CD4-positive, alpha-beta memory T cell (primary cell): ENCODE measurements at regions not wholly inside any gene's neighbourhood (a gene's known extent, or its start where the extent isn't known, plus 50 kb on each side); places are given as distances from the start of the nearest gene placed in this dataset.

Experiments
- CTCF ChIA-PET: fragments of 350-600 bp; sonication (Branson Sonifier 250); formaldehyde crosslinking; loops from one replicate; lab custom pipeline; 2021; ENCODE audit warnings: inconsistent platforms; ENCODE audit not compliant: partially characterized antibody; lab: Charles Lee
- POLR2A ChIA-PET: fragments of 350-600 bp; sonication (Branson Sonifier 250); formaldehyde crosslinking; loops from one replicate; lab custom pipeline; 2021; ENCODE audit not compliant: partially characterized antibody; lab: Charles Lee
- DNase-seq, 5 donors: peaks; one replicate each; pipeline versions ENCODE4 v3.0.0 to v3.0.0-alpha.2; 2020 to 2022; ENCODE audit warnings: mixed read lengths in 1 of 5
- H3K27ac ChIP-seq: one replicate; pipeline ENCODE4 v1.7.0; 2013; ENCODE audit warnings: low read depth, low read length
- H3K27me3 ChIP-seq: 2 replicates; pipeline ENCODE4 v1.7.0; 2013; ENCODE audit warnings: mild to moderate bottlenecking, low read length, moderate library complexity; ENCODE audit not compliant: insufficient read depth
- H3K36me3 ChIP-seq: 2 replicates; pipeline ENCODE4 v1.7.0; 2013; ENCODE audit warnings: mild to moderate bottlenecking, low read length, moderate library complexity; ENCODE audit not compliant: insufficient read depth
- H3K4me1 ChIP-seq: 2 replicates; pipeline ENCODE4 v1.7.0; 2013; ENCODE audit warnings: mild to moderate bottlenecking, low read length, moderate library complexity; ENCODE audit not compliant: insufficient read depth
- H3K4me3 ChIP-seq, 2 donors: one replicate each; pipeline ENCODE4 v1.7.0; 2013; ENCODE audit warnings: low read length in 2 of 2, mild to moderate bottlenecking in 1 of 2
- H3K9me3 ChIP-seq, 2 donors: one replicate each; pipeline ENCODE4 v1.7.0; 2013; ENCODE audit warnings: low read length in 2 of 2, control low read depth in 1 of 2; ENCODE audit not compliant: control insufficient read depth in 1 of 2
- H3K27ac Mint-ChIP-seq, 7 donors: one replicate each; pipeline ENCODE4 v1.8.0; 2020 to 2021; ENCODE audit warnings: mixed read lengths in 7 of 7, mild to moderate bottlenecking in 6 of 7, inconsistent platforms in 3 of 7, moderate library complexity in 3 of 7
- H3K27me3 Mint-ChIP-seq, 2 donors: one replicate each; pipeline ENCODE4 v1.8.0; 2020 to 2021; ENCODE audit warnings: mixed read lengths in 2 of 2
- H3K36me3 Mint-ChIP-seq, 2 donors: one replicate each; pipeline ENCODE4 v1.8.0; 2020 to 2021; ENCODE audit warnings: mixed read lengths in 2 of 2, inconsistent platforms in 1 of 2, mild to moderate bottlenecking in 1 of 2
- H3K4me1 Mint-ChIP-seq, 4 donors: one replicate each; pipeline ENCODE4 v1.8.0; 2020 to 2021; ENCODE audit warnings: mixed read lengths in 4 of 4, mild to moderate bottlenecking in 1 of 4
- H3K4me3 Mint-ChIP-seq, 8 donors: one replicate each; pipeline ENCODE4 v1.8.0; 2020 to 2021; ENCODE audit warnings: mixed read lengths in 8 of 8, mild to moderate bottlenecking in 7 of 8, moderate library complexity in 6 of 8, inconsistent platforms in 3 of 8
- H3K9me3 Mint-ChIP-seq, 8 donors: one replicate each; pipeline ENCODE4 v1.8.0; 2020 to 2021; ENCODE audit warnings: mixed read lengths in 8 of 8, mild to moderate bottlenecking in 5 of 8, inconsistent platforms in 3 of 8, moderate library complexity in 1 of 8
- intact Hi-C: fragments of 100-400 bp; cut with micrococcal nuclease; formaldehyde crosslinking; loops from one replicate; pipeline ENCODE4 v1.15.1; 2023

DNA sequence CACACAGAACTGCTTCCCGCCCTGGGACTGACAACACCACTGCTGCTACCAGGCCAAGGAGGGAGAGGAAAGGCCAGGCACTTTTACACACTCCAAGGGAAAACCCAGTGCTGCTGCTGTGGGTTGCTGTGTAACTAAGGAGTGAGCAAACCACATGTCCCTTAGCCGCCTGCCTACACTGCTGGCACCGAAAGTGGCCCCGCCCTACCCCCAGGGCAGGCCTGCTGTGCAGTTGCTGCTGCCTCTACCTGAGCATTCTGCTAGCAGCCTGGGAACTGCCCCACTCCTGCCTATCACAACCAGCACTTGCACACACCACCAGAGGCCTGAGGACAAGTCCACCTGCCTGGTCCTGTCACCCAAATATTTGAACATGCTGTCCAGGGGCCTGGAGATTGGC is 740.9 kb downstream of the DTWD2 start:
- H3K9me3 ChIP-seq, result no peaks in the 10 kb centered on the region
- H3K4me3 ChIP-seq, result no peak overlapping the region
- intact Hi-C loops, result no loop called here
- no peaks in the 10 kb centered on the region for H3K4me1 ChIP-seq
- no peaks in the 10 kb centered on the region for H3K27me3 Mint-ChIP-seq
- H3K27ac Mint-ChIP-seq, result no peak overlapping the region
- peaks cover 0 to 1% (median 0%) of the 10 kb centered on the region in 4 donors for H3K4me1 Mint-ChIP-seq
- no peak overlapping the region for H3K27ac ChIP-seq
- ChIA-PET CTCF (no interaction called here), POLR2A (no interaction called here)
- DNase-seq, result no peak
- no peak overlapping the region for H3K4me3 Mint-ChIP-seq
- no peaks in the 10 kb centered on the region for H3K36me3 ChIP-seq
- peaks cover 0 to 34% (median 26%) of the 10 kb centered on the region in 8 donors for H3K9me3 Mint-ChIP-seq
- no peaks in the 10 kb centered on the region for H3K27me3 ChIP-seq
- H3K36me3 Mint-ChIP-seq, result no peaks in the 10 kb centered on the region

DNA sequence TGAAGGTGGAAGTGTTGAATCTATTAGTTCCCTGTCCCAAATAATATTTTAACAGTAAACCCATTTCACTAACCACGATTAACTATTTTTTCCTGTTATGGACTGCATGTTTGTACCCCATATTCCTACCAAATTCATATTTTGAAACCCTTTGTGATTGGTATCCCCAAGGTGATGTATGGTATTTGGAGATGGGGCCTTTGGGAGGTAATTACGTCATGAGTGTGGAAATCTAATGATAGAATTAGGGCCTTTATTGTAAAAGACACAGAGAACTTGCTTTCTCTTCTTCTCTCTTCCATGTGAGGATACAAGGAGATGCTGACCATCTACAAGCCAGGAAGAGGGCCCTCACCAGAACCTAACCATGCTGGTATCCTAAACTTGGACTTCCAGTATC is 744.7 kb downstream of the DTWD2 start:
- H3K27me3 ChIP-seq, result no peaks in the 10 kb centered on the region
- DNase-seq, result no peak
- no peaks in the 10 kb centered on the region for H3K36me3 Mint-ChIP-seq
- intact Hi-C loops, result no loop called here
- H3K9me3 ChIP-seq, result peaks cover 0 to 4% of the 10 kb centered on the region in 2 donors
- peaks cover 4 to 26% (median 9%) of the 10 kb centered on the region in 8 donors for H3K9me3 Mint-ChIP-seq
- no peak overlapping the region for H3K27ac ChIP-seq
- H3K4me1 Mint-ChIP-seq, result no peaks in the 10 kb centered on the region
- ChIA-PET CTCF (no interaction called here), POLR2A (no interaction called here)
- no peaks in the 10 kb centered on the region for H3K4me1 ChIP-seq
- H3K4me3 Mint-ChIP-seq, result no peak overlapping the region
- no peaks in the 10 kb centered on the region for H3K36me3 ChIP-seq
- H3K4me3 ChIP-seq, result no peak overlapping the region
- H3K27me3 Mint-ChIP-seq, result no peaks in the 10 kb centered on the region
- no peak overlapping the region for H3K27ac Mint-ChIP-seq

DNA sequence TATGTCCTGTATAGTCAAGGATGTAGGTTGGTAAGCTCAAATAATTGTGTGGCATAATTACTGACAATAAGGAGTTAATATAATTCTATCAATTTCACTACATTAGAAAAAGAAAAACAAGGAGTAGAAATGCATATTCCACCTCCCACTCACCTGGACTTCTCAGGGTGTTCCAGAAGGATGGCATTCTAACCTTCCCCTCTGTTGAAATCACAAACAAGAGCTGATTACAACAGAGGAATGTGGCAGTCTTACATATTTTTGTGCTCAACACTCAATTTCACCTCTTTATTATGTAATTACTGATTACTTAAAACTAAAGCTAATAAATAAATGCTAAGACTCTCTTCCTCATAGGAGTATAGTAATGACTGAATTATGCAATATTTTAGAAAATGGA is 745.3 kb downstream of the DTWD2 start:
- peaks cover 4 to 22% (median 6%) of the 10 kb centered on the region in 8 donors for H3K9me3 Mint-ChIP-seq
- POLR2A ChIA-PET, result no interaction called here
- no peaks in the 10 kb centered on the region for H3K27me3 Mint-ChIP-seq
- CTCF ChIA-PET, result no interaction called here
- H3K4me1 ChIP-seq, result no peaks in the 10 kb centered on the region
- no peak overlapping the region for H3K27ac Mint-ChIP-seq
- no peaks in the 10 kb centered on the region for H3K27me3 ChIP-seq
- no peak for DNase-seq
- no peak overlapping the region for H3K4me3 Mint-ChIP-seq
- H3K36me3 ChIP-seq, result no peaks in the 10 kb centered on the region
- H3K9me3 ChIP-seq, result peaks cover 0 to 4% of the 10 kb centered on the region in 2 donors
- H3K4me1 Mint-ChIP-seq, result no peaks in the 10 kb centered on the region
- no peaks in the 10 kb centered on the region for H3K36me3 Mint-ChIP-seq
- intact Hi-C loops, result no loop called here
- H3K4me3 ChIP-seq, result no peak overlapping the region
- H3K27ac ChIP-seq, result no peak overlapping the region

DNA sequence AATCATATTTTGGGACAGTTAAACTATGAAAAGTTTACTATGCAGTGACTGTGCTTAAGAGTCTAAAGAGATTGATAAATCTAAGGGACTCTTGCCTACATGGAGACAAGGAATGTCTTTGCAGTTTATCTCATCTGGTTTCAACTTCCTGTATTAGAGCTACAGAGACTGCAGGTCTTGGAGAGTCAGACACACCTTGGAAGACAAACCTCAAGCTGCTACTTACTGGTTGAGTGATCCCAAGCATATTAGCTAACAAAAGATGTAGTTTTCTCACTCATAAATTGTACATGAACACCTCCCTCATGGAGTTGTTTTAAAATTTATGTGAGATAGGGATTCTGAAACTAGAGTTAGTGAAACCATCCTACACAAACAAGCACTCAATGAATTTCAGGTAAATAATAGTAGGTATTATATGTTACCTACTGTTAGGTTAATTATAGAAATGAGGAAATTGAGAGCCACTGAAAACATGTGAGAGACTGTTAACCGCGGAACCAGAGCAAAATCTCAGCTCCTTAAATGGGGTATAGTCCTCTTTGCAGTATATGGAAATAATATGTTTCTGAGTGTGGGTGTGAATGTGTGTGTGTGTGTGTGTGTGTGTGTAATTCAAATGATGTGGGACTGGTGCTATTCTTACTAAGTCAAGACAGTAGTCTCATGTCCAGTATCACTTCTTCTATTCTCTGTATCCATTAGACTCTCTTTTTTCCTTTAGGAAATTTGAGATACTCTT is 752.1 kb downstream of the DTWD2 start:
- Mint-ChIP-seq H3K4me3 (no peak overlapping the region), H3K27ac (no peak overlapping the region), H3K27me3 (no peaks in the 10 kb centered on the region), H3K4me1 (no peaks in the 10 kb centered on the region), H3K36me3 (no peaks in the 10 kb centered on the region), H3K9me3 (peaks cover 0 to 13% (median 5%) of the 10 kb centered on the region in 8 donors)
- H3K27ac ChIP-seq, result no peak overlapping the region
- DNase-seq, result no peak
- H3K4me3 ChIP-seq, result no peak overlapping the region
- CTCF ChIA-PET, result no interaction called here
- H3K36me3 ChIP-seq, result no peaks in the 10 kb centered on the region
- H3K4me1 ChIP-seq, result no peaks in the 10 kb centered on the region
- H3K9me3 ChIP-seq, result peaks cover 0 to 4% of the 10 kb centered on the region in 2 donors
- intact Hi-C loops, result no loop called here
- POLR2A ChIA-PET, result no interaction called here
- no peaks in the 10 kb centered on the region for H3K27me3 ChIP-seq

DNA sequence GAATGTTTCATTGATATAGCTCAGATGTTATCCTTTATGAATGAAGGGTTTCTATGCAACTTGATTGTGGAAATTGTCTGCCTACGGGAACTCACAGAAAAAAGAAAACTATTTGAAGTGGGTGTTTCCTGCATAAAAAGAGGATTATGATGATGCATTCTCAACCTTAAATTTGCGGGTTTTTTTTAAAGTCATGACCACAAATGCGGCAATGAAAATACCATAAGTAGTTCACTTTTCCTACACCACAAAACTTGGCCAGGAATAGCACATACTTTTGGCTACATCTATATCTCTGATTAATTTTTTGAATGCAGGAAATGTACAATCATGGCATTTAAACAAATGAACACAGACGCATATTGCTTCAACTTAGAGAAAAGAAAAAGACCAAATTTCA is 754.7 kb downstream of the DTWD2 start:
- Mint-ChIP-seq H3K36me3 (no peaks in the 10 kb centered on the region), H3K27me3 (no peaks in the 10 kb centered on the region), H3K4me1 (no peaks in the 10 kb centered on the region), H3K27ac (no peak overlapping the region), H3K4me3 (no peak overlapping the region), H3K9me3 (peaks cover 3 to 11% (median 5%) of the 10 kb centered on the region in 8 donors)
- POLR2A ChIA-PET, result no interaction called here
- Histone ChIP-seq H3K27me3 (no peaks in the 10 kb centered on the region), H3K27ac (no peak overlapping the region), H3K4me1 (no peaks in the 10 kb centered on the region), H3K36me3 (no peaks in the 10 kb centered on the region), H3K9me3 (no peaks in the 10 kb centered on the region), H3K4me3 (no peak overlapping the region)
- intact Hi-C loops, result no loop called here
- CTCF ChIA-PET, result no interaction called here
- DNase-seq, result no peak

DNA sequence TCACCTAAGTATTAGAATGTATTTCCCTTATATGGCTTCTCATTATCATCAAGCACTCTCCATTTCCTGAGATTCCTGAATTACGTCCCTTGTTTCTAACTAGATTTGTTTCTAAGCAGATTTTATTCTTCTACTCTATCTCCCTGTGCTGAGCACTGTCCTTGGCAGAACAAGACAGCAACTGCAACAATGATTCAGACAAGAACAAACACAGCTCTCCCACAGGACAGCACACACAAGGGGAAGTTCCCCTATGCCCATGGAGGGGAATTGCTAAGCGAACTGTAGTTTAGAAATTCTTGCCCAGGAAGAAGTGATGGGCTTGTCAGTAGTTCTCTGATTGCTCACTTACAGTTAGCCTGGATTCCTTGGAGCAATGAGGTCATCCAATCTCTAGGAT is 759.9 kb downstream of the DTWD2 start:
- H3K9me3 ChIP-seq, result no peaks in the 10 kb centered on the region
- peaks cover 1 to 9% (median 5%) of the 10 kb centered on the region in 8 donors for H3K9me3 Mint-ChIP-seq
- H3K4me1 ChIP-seq, result no peaks in the 10 kb centered on the region
- no peaks in the 10 kb centered on the region for H3K27me3 Mint-ChIP-seq
- no peaks in the 10 kb centered on the region for H3K36me3 ChIP-seq
- no peaks in the 10 kb centered on the region for H3K36me3 Mint-ChIP-seq
- POLR2A ChIA-PET, result no interaction called here
- H3K27ac ChIP-seq, result no peak overlapping the region
- CTCF ChIA-PET, result no interaction called here
- H3K4me1 Mint-ChIP-seq, result no peaks in the 10 kb centered on the region
- H3K27ac Mint-ChIP-seq, result no peak overlapping the region
- H3K4me3 ChIP-seq, result no peak overlapping the region
- H3K27me3 ChIP-seq, result no peaks in the 10 kb centered on the region
- H3K4me3 Mint-ChIP-seq, result no peak overlapping the region
- DNase-seq, result no peak
- intact Hi-C loops, result no loop called here

- no peak for DNase-seq
- CTCF ChIA-PET, result no interaction called here
- Mint-ChIP-seq H3K27me3 (no peaks in the 10 kb centered on the region), H3K36me3 (no peaks in the 10 kb centered on the region), H3K27ac (no peak overlapping the region), H3K4me1 (no peaks in the 10 kb centered on the region), H3K9me3 (peaks cover 0 to 9% (median 2%) of the 10 kb centered on the region in 8 donors), H3K4me3 (no peak overlapping the region)
- intact Hi-C loops, result no loop called here
- H3K36me3 ChIP-seq, result no peaks in the 10 kb centered on the region
- H3K4me3 ChIP-seq, result no peak overlapping the region
- POLR2A ChIA-PET, result no interaction called here
- H3K4me1 ChIP-seq, result no peaks in the 10 kb centered on the region
- no peak overlapping the region for H3K27ac ChIP-seq
- no peaks in the 10 kb centered on the region for H3K9me3 ChIP-seq
- H3K27me3 ChIP-seq, result no peaks in the 10 kb centered on the region
Measured at GRCh38 chr5:118224546-118224945, 763.8 kb downstream of the DTWD2 start.
